Hematopoietic multipotent progenitor cell treated with erythropoietin and hydrocortisone succinate and interleukin-3 and kit ligand, for 4 days (in vitro differentiated cells): ENCODE measurements at regions not wholly inside any gene's neighbourhood (a gene's known extent, or its start where the extent isn't known, plus 50 kb on each side); places are given as distances from the start of the nearest gene placed in this dataset.

Experiments used
- DNase-seq: peaks from one replicate; pipeline ENCODE4 v3.0.0-alpha.2; 2015

DNA sequence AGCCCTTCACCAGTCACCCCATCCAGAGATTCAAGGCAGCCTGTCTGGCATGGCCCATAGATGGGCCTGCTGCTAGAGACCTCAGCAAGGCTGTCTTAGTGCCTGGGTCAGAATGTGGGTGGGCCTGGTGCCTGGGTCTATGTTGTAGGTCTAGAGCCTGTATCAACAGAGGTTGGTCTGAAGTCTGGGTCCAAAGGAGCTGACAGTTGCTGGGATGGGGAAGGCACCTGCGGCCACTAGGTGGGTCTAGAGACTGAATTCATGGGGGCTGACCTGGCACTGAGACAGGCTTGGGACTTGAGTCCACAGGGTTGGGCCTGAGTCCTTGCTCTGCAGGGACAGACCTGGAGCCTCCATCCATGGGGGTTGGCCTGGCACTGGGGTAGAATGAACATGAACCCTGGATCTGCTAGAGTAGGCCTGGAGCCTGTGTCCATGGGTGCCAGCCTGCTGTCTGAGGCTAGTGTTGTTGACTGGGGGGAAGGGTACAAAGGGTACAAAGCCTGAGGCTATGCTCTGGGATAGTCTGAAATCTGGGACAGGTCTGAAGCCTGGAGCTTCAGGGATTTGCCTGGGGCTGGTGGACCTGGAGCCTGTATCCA lies 516.8 kb downstream of the OLFM4 start:
- DNase-seq: no peak

DNA sequence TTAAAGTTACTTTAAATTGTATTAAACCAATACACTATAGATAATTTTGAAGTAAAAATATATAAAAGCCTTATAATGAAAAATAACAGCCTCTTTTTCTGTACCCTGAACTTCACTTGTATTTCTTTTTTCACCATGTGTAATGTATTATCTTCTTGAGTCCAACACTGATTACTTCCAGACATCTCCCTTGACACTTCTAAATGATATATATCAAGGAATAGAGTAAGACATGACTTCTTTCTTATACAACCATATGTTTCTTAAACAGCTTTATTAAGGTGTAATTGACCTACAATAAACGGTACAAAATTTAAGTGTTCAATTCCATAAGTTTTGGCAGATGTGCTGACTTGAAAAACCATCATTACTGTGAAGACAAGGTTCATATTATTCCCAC lies 531.9 kb downstream of the OLFM4 start:
- DNase-seq: no peak

- DNase-seq: no peak
Observed at GRCh38 chr13:53562419-53562818, 533.8 kb downstream of the OLFM4 start.

DNA sequence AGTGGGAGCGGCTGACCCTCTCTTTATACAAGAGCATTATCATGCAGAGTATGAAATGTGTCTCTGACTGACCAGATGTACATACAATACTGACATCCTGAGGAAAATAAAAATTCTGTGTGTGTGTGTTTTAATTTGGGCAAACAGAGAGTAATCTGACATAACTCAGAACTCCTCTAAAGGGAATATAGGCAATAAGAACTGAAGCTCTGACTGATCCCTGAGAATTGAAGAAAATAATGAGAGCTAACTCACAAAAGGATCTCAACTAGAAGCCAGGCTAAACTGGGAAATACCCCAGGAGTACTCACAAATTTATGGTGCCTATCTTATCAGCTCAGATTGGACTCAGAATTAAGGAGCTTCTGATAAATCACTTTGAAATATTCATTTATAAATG lies 539.9 kb downstream of the OLFM4 start:
- DNase-seq: no peak

GRCh38 chr13:53569453-53569852 lies 540.8 kb downstream of the OLFM4 start:
- no peak for DNase-seq

- no peak for DNase-seq
Observed at GRCh38 chr13:53601113-53601512, 572.5 kb downstream of the OLFM4 start.

DNA sequence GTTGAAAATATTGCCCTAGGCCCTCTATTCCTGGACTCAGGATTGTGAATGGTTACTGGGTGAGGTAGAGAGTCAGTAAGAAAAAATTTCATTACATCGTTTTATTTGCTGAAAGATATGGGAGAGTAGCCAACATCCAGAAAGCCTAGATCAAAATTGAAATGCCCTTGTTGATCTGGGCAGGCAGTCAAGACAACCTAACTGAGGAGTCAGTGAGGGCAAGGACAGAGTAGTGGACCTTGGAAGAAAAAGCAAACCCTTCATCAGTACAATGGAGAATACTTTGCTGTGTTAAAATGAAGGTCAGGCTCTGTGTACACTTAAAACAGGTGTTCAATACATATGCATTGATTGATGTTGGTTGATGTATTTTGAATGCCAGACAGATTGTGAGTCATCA lies 576.7 kb downstream of the OLFM4 start:
- no peak for DNase-seq

DNA sequence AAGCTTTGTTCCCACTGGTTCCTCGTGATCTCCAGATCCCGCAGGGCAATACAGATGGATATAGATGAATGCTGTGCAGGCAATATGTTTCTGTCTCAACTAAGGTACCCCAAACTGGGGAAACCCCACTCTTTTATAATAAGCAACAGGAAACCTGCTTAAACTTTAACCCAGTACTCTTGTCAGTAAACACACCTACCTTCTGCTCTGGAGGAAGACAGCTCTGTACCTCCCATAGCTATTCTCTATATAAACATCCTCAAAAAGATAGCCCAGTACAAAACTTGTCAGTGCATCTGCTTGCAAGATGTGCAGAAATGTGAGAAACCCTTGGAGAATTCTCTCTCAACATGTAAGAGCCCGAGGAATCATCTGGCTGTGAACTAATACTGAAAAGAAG lies 583.6 kb downstream of the OLFM4 start:
- no peak for DNase-seq

DNA sequence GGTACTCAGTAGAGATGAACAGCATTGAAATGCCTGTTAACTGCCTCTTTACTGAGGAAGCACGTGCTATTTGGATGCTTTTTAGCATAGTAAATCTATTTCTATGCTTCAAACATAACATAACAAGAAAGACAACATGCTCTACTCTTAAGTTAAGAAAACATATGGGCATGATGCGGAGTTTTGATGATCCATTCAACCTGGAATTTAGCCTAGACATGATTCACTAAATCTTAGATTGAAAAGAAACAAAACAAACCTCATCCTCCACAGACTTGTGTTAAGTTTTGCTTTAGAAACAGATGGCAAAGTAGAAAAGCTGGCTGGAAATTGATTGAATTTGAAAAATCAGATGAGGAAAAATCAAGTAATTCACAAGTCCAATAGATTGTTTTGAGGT lies 593.8 kb downstream of the OLFM4 start:
- DNase-seq: no peak

GRCh38 chr13:53623146-53623545 lies 594.5 kb downstream of the OLFM4 start:
- DNase-seq: no peak

GRCh38 chr13:53631511-53631910 lies 602.9 kb downstream of the OLFM4 start:
- DNase-seq: no peak

GRCh38 chr13:53638040-53638439 lies 609.4 kb downstream of the OLFM4 start:
- no peak for DNase-seq

- no peak for DNase-seq
Observed at GRCh38 chr13:53642306-53642705, 613.7 kb downstream of the OLFM4 start.

DNA sequence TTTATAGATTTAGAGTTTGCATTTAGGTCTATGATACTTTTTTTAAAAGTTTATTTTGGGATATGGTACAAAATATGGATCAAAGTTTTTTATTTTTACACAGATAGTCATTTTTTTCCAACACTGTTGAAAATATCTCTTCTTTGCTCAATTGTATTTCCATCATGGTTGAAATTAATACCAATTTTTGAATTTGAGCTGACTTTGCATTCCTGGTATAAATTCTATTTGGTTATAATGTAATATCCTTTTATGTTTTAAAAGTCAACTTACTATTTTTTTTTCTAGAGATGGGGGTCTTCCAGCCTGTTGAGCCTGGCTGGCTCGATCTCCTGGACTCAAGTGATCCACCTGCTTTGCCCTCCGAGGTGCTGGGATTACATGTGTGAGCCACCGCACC lies 620.1 kb downstream of the OLFM4 start:
- DNase-seq: no peak

GRCh38 chr13:53672005-53672404 lies 643.4 kb downstream of the OLFM4 start:
- DNase-seq: no peak

DNA sequence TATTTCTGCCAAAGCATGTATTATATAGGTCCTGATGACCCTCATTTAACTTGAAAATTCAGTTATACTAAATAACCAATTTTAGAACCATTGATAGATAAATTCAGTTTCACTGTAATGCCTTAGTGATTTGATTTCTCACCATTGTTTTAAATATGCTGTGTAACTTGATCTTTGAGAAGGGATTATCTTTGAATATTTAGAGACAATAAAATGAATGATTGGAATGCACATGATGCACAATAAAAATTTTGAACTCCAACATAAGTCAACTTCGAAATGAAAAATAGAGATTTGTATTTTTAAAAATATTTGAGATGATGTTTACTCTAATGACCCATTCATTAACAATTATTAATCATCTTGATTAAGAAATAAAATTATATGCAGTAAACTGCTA lies 654.5 kb downstream of the OLFM4 start:
- no peak for DNase-seq

DNA sequence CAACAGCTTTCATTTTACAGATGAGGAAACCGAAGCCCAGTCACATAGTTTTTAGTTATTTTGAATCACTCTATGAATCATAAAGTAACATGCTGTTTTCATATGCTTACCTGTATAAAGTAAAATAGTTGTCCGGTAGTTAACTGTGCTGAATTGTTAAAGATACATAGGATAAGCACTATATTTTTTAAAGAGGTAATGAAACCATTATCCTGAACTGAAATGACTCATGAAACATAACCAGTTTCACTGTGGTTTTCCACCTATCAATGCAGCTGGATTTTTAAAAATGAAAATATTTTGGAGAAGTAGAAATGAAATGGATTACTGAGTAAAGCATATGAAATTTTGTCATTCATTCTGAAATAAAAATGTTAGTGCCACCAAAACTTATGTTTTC lies 655.0 kb downstream of the OLFM4 start:
- no peak for DNase-seq

- DNase-seq: no peak
Observed at GRCh38 chr13:53691417-53691816, 662.8 kb downstream of the OLFM4 start.

DNA sequence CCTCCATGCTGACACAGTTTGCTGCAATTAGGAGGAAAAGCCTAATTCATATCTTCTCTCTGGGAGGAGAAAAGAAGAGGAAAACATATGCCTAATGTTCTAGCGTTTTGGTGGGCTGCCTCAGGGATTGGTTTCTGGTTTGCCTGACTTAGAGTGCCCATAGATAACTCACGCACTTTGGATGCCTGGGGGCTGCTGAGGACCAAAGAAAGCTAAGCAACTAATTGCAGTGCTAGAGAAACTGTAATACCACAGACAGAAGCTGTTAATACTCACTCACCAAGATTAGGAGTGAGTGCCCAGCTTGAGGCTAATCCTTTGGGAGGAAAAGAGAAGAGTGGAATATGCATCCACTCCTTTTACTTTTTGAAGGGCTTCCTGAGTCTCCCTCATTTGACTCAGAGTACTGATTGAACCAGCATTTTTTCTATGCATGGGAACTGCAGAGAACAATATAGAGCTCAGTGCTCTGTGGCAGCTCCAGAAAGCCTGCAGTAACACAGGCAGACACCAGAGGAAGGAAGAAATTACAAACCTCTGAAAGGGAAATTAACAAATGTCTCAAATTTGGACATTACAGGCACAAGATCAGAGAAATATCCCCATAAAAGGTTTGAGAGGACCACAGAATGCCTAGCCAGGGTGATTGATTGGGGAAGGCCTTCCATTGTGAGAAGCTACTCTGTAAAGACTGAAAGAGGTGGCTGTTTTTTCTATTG lies 666.4 kb downstream of the OLFM4 start:
- DNase-seq: no peak

DNA sequence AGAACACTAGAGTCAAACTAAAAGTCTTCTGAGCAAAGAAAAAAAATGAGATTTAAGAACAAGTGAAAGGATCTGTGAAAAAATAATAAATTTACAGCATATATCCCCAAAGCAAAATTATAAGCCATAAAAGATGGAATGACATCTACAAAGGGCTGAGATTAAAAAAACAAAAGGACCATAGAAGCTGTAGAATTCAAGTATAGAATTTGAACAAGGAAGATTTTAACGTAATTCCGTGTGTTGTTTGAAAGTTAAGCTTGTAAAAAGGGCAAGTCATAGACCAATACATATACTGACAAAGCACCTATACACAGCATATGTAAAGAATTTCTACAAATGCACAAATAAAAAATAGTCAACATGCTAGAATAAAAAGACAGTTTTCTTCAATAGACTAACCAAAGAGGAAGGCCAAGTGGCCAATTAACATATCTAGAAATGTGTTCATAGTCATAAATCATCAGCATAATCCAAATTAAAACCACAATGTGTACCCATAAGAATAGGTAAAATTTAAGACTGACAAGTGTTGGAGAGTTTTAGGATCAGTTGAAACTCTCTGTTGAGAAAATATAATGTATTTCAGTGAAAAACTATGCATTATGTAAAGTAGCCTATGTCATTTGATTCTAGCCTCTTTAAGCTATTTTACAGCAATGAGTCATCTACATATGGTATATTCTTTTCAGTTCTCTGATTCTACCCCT lies 674.9 kb downstream of the OLFM4 start:
- DNase-seq: no peak

DNA sequence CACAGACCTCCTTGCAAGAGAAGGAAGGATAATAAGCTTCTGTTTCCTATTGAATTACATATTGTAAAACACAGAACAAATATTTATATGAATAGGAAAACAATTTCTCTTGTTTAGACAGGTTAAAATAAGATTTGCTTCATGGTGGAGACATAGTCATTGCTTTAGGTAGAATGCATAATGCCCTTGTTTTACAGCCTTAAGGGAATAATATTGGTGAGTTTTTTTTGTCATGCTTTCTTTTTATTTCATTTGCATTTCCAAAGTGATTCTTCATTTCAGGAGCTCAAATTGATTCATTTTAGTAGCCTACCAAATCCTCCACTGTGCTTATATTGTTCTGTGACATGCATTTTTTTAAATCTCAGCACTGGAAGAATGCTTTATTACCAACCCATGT lies 690.7 kb downstream of the OLFM4 start:
- no peak for DNase-seq

DNA sequence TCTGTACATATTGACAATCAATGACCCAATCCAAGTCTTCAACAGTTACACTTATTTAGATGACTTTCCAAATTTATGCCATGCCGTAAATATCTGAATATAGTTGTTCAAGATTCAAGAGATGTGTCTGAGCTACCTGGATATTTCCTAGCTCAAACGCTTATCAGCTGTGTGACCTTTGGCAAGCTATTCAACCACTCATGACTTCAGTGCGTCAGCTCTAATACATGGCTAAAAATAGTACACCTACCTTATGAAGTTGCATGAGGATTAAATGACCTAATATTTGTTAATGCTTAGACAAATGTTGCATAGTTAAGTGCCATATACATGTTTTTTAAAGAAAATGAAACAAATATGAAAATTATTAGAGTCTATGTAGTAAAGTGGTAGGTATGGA lies 704.1 kb downstream of the OLFM4 start:
- DNase-seq: no peak

DNA sequence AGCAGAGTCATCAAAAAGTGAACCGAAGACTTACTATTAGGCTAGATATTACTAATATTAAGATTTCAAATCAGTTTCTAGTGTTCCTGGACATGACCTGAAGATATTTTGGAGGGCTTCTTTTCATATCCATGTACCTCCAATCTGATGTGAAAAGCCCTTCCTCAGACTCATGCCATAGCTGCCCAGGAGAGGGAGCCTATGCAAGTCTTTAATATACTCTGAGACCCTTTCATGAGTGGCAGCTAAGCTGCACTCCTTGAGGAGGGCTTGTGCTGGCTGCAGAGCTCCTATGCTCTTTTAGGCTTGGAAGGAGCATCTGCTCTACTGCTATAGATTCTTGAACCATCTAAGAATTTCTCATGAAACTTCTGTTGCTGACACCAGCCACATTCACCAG lies 715.3 kb downstream of the OLFM4 start:
- no peak for DNase-seq

- no peak for DNase-seq
Observed at GRCh38 chr13:53747825-53748224, 719.2 kb downstream of the OLFM4 start.

- no peak for DNase-seq
Observed at GRCh38 chr13:53749306-53749705, 720.7 kb downstream of the OLFM4 start.
